IMR-90 (cell line): ENCODE measurements at regions not wholly inside any gene's neighbourhood (a gene's known extent, or its start where the extent isn't known, plus 50 kb on each side); places are given as distances from the start of the nearest gene placed in this dataset.

Experiments
- ATAC-seq: fragments of 200-7000 bp; cut with Tn5 transposase; 2 replicates; pipeline ENCODE4 v1.9.1; 2020; ENCODE audit warnings: low read depth, mild to moderate bottlenecking, moderate library complexity
- BruUV-seq: library from RNA; stranded (reverse); fragments of 400-500 nt; replicated peaks from 2 replicates; lab custom pipeline; 2021; lab: Mats Ljungman, UMichigan
- CTCF ChIA-PET: fragments of 300-600 bp; formaldehyde crosslinking; extraction: SDS; loops from one replicate; lab custom pipeline; 2021; ENCODE audit warnings: antibody characterized with exemption; lab: Yijun Ruan, JAX
- POLR2A ChIA-PET: fragments of 300-600 bp; sonication (Branson Sonifier 250); formaldehyde crosslinking; loops from one replicate; lab custom pipeline; 2022; ENCODE audit warnings: antibody characterized with exemption; ENCODE audit not compliant: unreplicated experiment; lab: Charles Lee
- DNase-seq: peaks from one replicate; pipeline ENCODE4 v3.0.0; 2013
- H2AFZ ChIP-seq: replicated peaks from 2 replicates; pipeline ENCODE3; 2013; ENCODE audit warnings: low read length, mild to moderate bottlenecking; ENCODE audit not compliant: poor library complexity
- H2AK5ac ChIP-seq: 2 replicates; pipeline ENCODE4 v1.6.1; 2013; ENCODE audit warnings: low read depth, low read length, inconsistent platforms
- H2AK9ac ChIP-seq: replicated peaks from 2 replicates; pipeline ENCODE3; 2013; ENCODE audit warnings: mild to moderate bottlenecking, low read depth, low read length, moderate library complexity; ENCODE audit not compliant: poor library complexity
- H2BK120ac ChIP-seq: 2 replicates; pipeline ENCODE4 v1.6.1; 2013; ENCODE audit warnings: low read depth, low read length, inconsistent platforms
- H2BK15ac ChIP-seq: 3 replicates; pipeline ENCODE4 v1.6.1; 2013; ENCODE audit warnings: low read depth, low read length, inconsistent platforms
- H2BK20ac ChIP-seq: 2 replicates; pipeline ENCODE4 v1.6.1; 2013; ENCODE audit warnings: low read depth, mild to moderate bottlenecking, inconsistent platforms, low read length, moderate library complexity
- H2BK5ac ChIP-seq: 2 replicates; pipeline ENCODE4 v1.6.1; 2013; ENCODE audit warnings: mild to moderate bottlenecking, low read depth, low read length, inconsistent platforms; ENCODE audit not compliant: poor library complexity, severe bottlenecking
- H3K14ac ChIP-seq: replicated peaks from 2 replicates; pipeline ENCODE4 v1.6.1; 2013; ENCODE audit warnings: low read depth, low read length, inconsistent platforms
- H3K18ac ChIP-seq: 2 replicates; pipeline ENCODE4 v1.6.1; 2013; ENCODE audit warnings: low read depth, low read length, control low read depth
- H3K23ac ChIP-seq: 2 replicates; pipeline ENCODE4 v1.6.1; 2013; ENCODE audit warnings: low read depth, low read length, inconsistent platforms
- H3K27ac ChIP-seq: 2 replicates; pipeline ENCODE4 v1.5.1; 2013; ENCODE audit warnings: mild to moderate bottlenecking, control low read depth, low read length; ENCODE audit not compliant: insufficient read depth
- H3K27me3 ChIP-seq: 2 replicates; pipeline ENCODE4 v1.6.1; 2013; ENCODE audit warnings: low read length; ENCODE audit not compliant: control insufficient read depth, insufficient read depth
- H3K36me3 ChIP-seq: 2 replicates; pipeline ENCODE4 v1.6.1; 2013; ENCODE audit warnings: low read length, mixed read lengths; ENCODE audit not compliant: control insufficient read depth, insufficient read depth
- H3K4ac ChIP-seq: 2 replicates; pipeline ENCODE4 v1.6.1; 2013; ENCODE audit warnings: low read depth, low read length, inconsistent platforms
- H3K4me1 ChIP-seq: 2 replicates; pipeline ENCODE4 v1.6.1; 2013; ENCODE audit warnings: low read length, mixed read lengths; ENCODE audit not compliant: control insufficient read depth, insufficient read depth
- H3K4me2 ChIP-seq: 2 replicates; pipeline ENCODE4 v1.6.1; 2013; ENCODE audit warnings: low read depth, mild to moderate bottlenecking, control low read depth, low read length, moderate library complexity
- H3K4me3 ChIP-seq: 2 replicates; pipeline ENCODE4 v1.5.1; 2013; ENCODE audit warnings: low read depth, mild to moderate bottlenecking, control low read depth, low read length, moderate library complexity; ENCODE audit not compliant: insufficient read depth
- H3K56ac ChIP-seq: 2 replicates; pipeline ENCODE4 v1.6.1; 2013; ENCODE audit warnings: low read length, inconsistent platforms; ENCODE audit not compliant: insufficient read depth; ENCODE audit errors: extremely low read depth
- H3K79me1 ChIP-seq, 2 experiments: 2 replicates each; pipeline ENCODE4 v1.6.1; 2013; ENCODE audit warnings: low read length in 2 of 2, inconsistent platforms in 1 of 2, low read depth in 1 of 2
- H3K9ac ChIP-seq: 2 replicates; pipeline ENCODE4 v1.6.1; 2013; ENCODE audit warnings: low read depth, low read length, control low read depth
- H3K9me1 ChIP-seq: 2 replicates; pipeline ENCODE4 v1.6.1; 2013; ENCODE audit warnings: low read length, inconsistent platforms; ENCODE audit not compliant: insufficient read depth
- H3K9me3 ChIP-seq: 2 replicates; pipeline ENCODE4 v1.6.1; 2013; ENCODE audit warnings: low read length; ENCODE audit not compliant: control insufficient read depth, insufficient read depth
- H4K20me1 ChIP-seq: 2 replicates; pipeline ENCODE4 v1.6.1; 2013; ENCODE audit warnings: low read length, inconsistent platforms; ENCODE audit not compliant: insufficient read depth
- H4K5ac ChIP-seq: 2 replicates; pipeline ENCODE4 v1.6.1; 2013; ENCODE audit warnings: mild to moderate bottlenecking, low read depth, low read length, control low read depth
- H4K8ac ChIP-seq, 2 experiments: 2 replicates each; pipeline ENCODE4 v1.6.1; 2013; ENCODE audit warnings: low read depth in 2 of 2, low read length in 2 of 2, control low read depth in 1 of 2, inconsistent platforms in 1 of 2
- H4K91ac ChIP-seq: 2 replicates; pipeline ENCODE4 v1.6.1; 2013; ENCODE audit warnings: low read depth, low read length, inconsistent platforms; ENCODE audit not compliant: insufficient read depth
- BHLHE40 ChIP-seq: fragments of 150-350 bp; IDR thresholded peaks from 2 replicates; pipeline ENCODE4 v1.6.1; 2016; ENCODE audit warnings: mild to moderate bottlenecking, low read depth, low read length
- CHD1 ChIP-seq: IDR thresholded peaks from 2 replicates; pipeline ENCODE4 v1.6.1; 2012; ENCODE audit warnings: low read depth, low read length, improper control_type of control experiment
- CTCF ChIP-seq: conservative IDR thresholded peaks from 2 replicates; pipeline ENCODE4 v1.5.1; 2012; ENCODE audit warnings: mild to moderate bottlenecking, low read depth, low read length, improper control_type of control experiment
- ELK1 ChIP-seq: fragments of 150-350 bp; IDR thresholded peaks from 2 replicates; pipeline ENCODE4 v1.6.1; 2016; ENCODE audit warnings: low read depth, mild to moderate bottlenecking, low read length, moderate library complexity, borderline replicate concordance
- FOS ChIP-seq: fragments of 150-350 bp; IDR thresholded peaks from 2 replicates; pipeline ENCODE4 v1.6.1; 2016; ENCODE audit warnings: low read depth, low read length
- MAFK ChIP-seq: IDR thresholded peaks from 2 replicates; pipeline ENCODE4 v1.6.1; 2012; ENCODE audit warnings: low read depth, low read length, improper control_type of control experiment
- MXI1 ChIP-seq: IDR thresholded peaks from 2 replicates; pipeline ENCODE4 v1.6.1; 2012; ENCODE audit warnings: low read depth, mild to moderate bottlenecking, low read length, moderate library complexity, borderline replicate concordance
- NFE2L2 ChIP-seq: fragments of 150-350 bp; IDR thresholded peaks from 2 replicates; pipeline ENCODE4 v1.6.1; 2016; ENCODE audit warnings: low read depth, mild to moderate bottlenecking, low read length
- POLR2A ChIP-seq: IDR thresholded peaks from 2 replicates; pipeline ENCODE4 v1.6.1; 2012; ENCODE audit warnings: mild to moderate bottlenecking, low read depth, low read length
- RAD21 ChIP-seq: IDR thresholded peaks from 2 replicates; pipeline ENCODE4 v1.6.1; 2012; ENCODE audit warnings: low read length, improper control_type of control experiment
- RFX5 ChIP-seq: IDR thresholded peaks from 2 replicates; pipeline ENCODE4 v1.8.0; 2012; ENCODE audit warnings: low read depth, mild to moderate bottlenecking, low read length, moderate library complexity
- WGBS, 2 experiments: methylation state at CpG; one replicate each; pipeline versions ENCODE4 v1.1.5 to v1.1.7; 2013; ENCODE audit warnings: missing lambda C conversion rate in 2 of 2; ENCODE audit not compliant: insufficient read length in 1 of 2; ENCODE audit errors: extremely low coverage in 2 of 2; 5-methylcytosine and 5-hydroxymethylcytosine counted together
- dilution Hi-C: fragments of 300-500 bp; cut with HindIII; formaldehyde crosslinking; loops from one replicate; pipeline ENCODE4 v1.14.3; 2018; ENCODE audit warnings: low sequenced_read_pairs; ENCODE audit not compliant: unreplicated experiment
- in situ Hi-C: fragments of 300-500 bp; cut with MboI; formaldehyde crosslinking; loops from 3 replicates; pipeline ENCODE4 v1.14.3; 2019; ENCODE audit warnings: low sequenced_read_pairs, inconsistent platforms, mixed read lengths
- intact Hi-C: fragments of 100-400 bp; cut with micrococcal nuclease; formaldehyde crosslinking; loops from 2 replicates; pipeline ENCODE4 v1.10.0; 2022

- BruUV-seq, result no TSS peak
- Histone ChIP-seq H3K36me3 (no peaks in the 10 kb centered on the region), H3K9me3 (no peaks in the 10 kb centered on the region), H2BK15ac (no peak overlapping the region), H3K9ac (no peak overlapping the region), H3K14ac (no peak overlapping the region), H2BK20ac (no peak overlapping the region), H2AFZ (no peak overlapping the region), H3K79me1 (no peaks in the 10 kb centered on the region), H2BK5ac (no peak overlapping the region), H2AK9ac (no peak overlapping the region), H3K4ac (no peak overlapping the region), H3K4me3 (no peak overlapping the region), H3K4me2 (no peak overlapping the region), H4K5ac (no peak overlapping the region), H3K4me1 (no peaks in the 10 kb centered on the region), H3K9me1 (no peaks in the 10 kb centered on the region), H2AK5ac (no peak overlapping the region), H3K18ac (no peak overlapping the region), H3K56ac (no peak overlapping the region), H2BK120ac (no peak overlapping the region), H4K91ac (no peak overlapping the region), H3K27me3 (no peaks in the 10 kb centered on the region; the same call in 1 of the 2 replicates), H3K23ac (no peak overlapping the region), H3K27ac (no peak overlapping the region), H4K20me1 (no peaks in the 10 kb centered on the region), H4K8ac (no peak overlapping the region)
- ChIA-PET POLR2A (no interaction called here), CTCF (interaction anchor here (1.3 kb wide), 1 partner anchor 9 kb away, joined by 3 read pairs; no protein-coding TSS in a partner anchor)
- 83% methylated on average over 1 of the region's 3 CpGs; no CpG with 5 or more reads in 1 of the 2 experiments for WGBS, 2 experiments
- DNase-seq, result no peak
- no peak for TF ChIP-seq FOS
- TF ChIP-seq ELK1, result no peak
- no peak for TF ChIP-seq POLR2A
- TF ChIP-seq MAFK, result no peak
- no peak for TF ChIP-seq CTCF
- TF ChIP-seq RFX5, result no peak
- no peak for TF ChIP-seq CHD1
- TF ChIP-seq RAD21, result no peak
- TF ChIP-seq MXI1, result no peak
- TF ChIP-seq BHLHE40, result no peak
- no peak for TF ChIP-seq NFE2L2
- intact Hi-C loops, result no loop called here
- in situ Hi-C loops, result no loop called here
- ATAC-seq, result no peak
- dilution Hi-C loops, result no loop called here
Measured at GRCh38 chr4:56164907-56165306, 216.2 kb downstream of the CEP135 start.
